Activated T-cell treated with anti-CD3 and anti-CD28 coated beads for 1 hour (primary cell): ENCODE measurements at regions not wholly inside any gene's neighbourhood (a gene's known extent, or its start where the extent isn't known, plus 50 kb on each side); places are given as distances from the start of the nearest gene placed in this dataset.
"Not testable (repeated sequence)": the region's sequence is repeated elsewhere in the genome, so short reads cannot be mapped to it uniquely, and the experiment has no call there.

Experiments used
- DNase-seq: peaks from one replicate; pipeline ENCODE4 v3.0.0-alpha.2; 2020; ENCODE audit warnings: low read depth

- no peak for DNase-seq
These were observed 75.4 kb upstream of the VPREB1 start for GRCh38 chr22:22168941-22169867.

GRCh38 chr22:22168190-22168940, 76.2 kb upstream of the VPREB1 start:
- DNase-seq = no peak

- no peak for DNase-seq
These were observed 76.8 kb upstream of the VPREB1 start for GRCh38 chr22:22167791-22168189.

- no peak for DNase-seq
These were observed 77.5 kb upstream of the VPREB1 start for GRCh38 chr22:22166941-22167713.

GRCh38 chr22:22165936-22166710, 78.5 kb upstream of the VPREB1 start:
- no peak for DNase-seq

GRCh38 chr22:22164541-22165272, 79.9 kb upstream of the VPREB1 start:
- DNase-seq = no peak

- DNase-seq = no peak
These were observed 82.4 kb upstream of the VPREB1 start for GRCh38 chr22:22161924-22162851.

GRCh38 chr22:22160768-22161167, 83.8 kb upstream of the VPREB1 start:
- DNase-seq = not testable (repeated sequence)

GRCh38 chr22:22159384-22159783, 85.2 kb upstream of the VPREB1 start:
- no peak for DNase-seq

- DNase-seq = no peak
These were observed 85.6 kb upstream of the VPREB1 start for GRCh38 chr22:22158965-22159364.

GRCh38 chr22:22158207-22158816, 86.3 kb upstream of the VPREB1 start:
- no peak for DNase-seq

GRCh38 chr22:22157348-22157725, 87.2 kb upstream of the VPREB1 start:
- DNase-seq = no peak

- DNase-seq = peak; percentile 37
These were observed 87.8 kb upstream of the VPREB1 start for GRCh38 chr22:22156716-22157347.

- DNase-seq = no peak
These were observed 88.3 kb upstream of the VPREB1 start for GRCh38 chr22:22156348-22156715.

GRCh38 chr22:22155607-22156006, 89.0 kb upstream of the VPREB1 start:
- no peak for DNase-seq

GRCh38 chr22:22155146-22155545, 89.4 kb upstream of the VPREB1 start:
- DNase-seq = no peak

GRCh38 chr22:22154040-22154439, 90.5 kb upstream of the VPREB1 start:
- DNase-seq = no peak

GRCh38 chr22:22151308-22151707, 93.3 kb upstream of the VPREB1 start:
- no peak for DNase-seq

GRCh38 chr22:22150457-22150856, 94.1 kb upstream of the VPREB1 start:
- DNase-seq = no peak
